ENCODE measurements at regions not wholly inside any gene's neighbourhood (a gene's known extent, or its start where the extent isn't known, plus 50 kb on each side); places are given as distances from the start of the nearest gene placed in this dataset.
"Not testable (repeated sequence)": the region's sequence is repeated elsewhere in the genome, so short reads cannot be mapped to it uniquely, and the experiment has no call there.

- no peaks in the 10 kb centered on the region for H3K36me3 ChIP-seq
- H3K27ac ChIP-seq: no peak overlapping the region
- H3K27me3 ChIP-seq: no peaks in the 10 kb centered on the region
- DNase-seq: no peak
- no peaks in the 10 kb centered on the region for H3K9me3 ChIP-seq
- no peaks in the 10 kb centered on the region for H3K4me1 ChIP-seq
- TF ChIP-seq POLR2A (IDR thresholded peaks at IDR 0.05) (no peak), CTCF (IDR thresholded peaks at IDR 0.05) (no peak)
- no peak overlapping the region for H3K4me3 ChIP-seq
Measured at GRCh38 chr21:35274090-35274489, 225.0 kb upstream of the RUNX1 start.

GRCh38 chr21:35273333-35273732 is 224.2 kb upstream of the RUNX1 start:
- Histone ChIP-seq H3K27ac (no peak overlapping the region), H3K4me1 (no peaks in the 10 kb centered on the region), H3K27me3 (no peaks in the 10 kb centered on the region), H3K36me3 (no peaks in the 10 kb centered on the region), H3K9me3 (no peaks in the 10 kb centered on the region), H3K4me3 (no peak overlapping the region)
- TF ChIP-seq POLR2A (IDR thresholded peaks at IDR 0.05) (no peak), CTCF (IDR thresholded peaks at IDR 0.05) (no peak)
- DNase-seq: no peak

- not testable (repeated sequence) for H3K4me3 ChIP-seq, H3K9me3 ChIP-seq, H3K4me1 ChIP-seq, DNase-seq, H3K27ac ChIP-seq, H3K27me3 ChIP-seq, H3K36me3 ChIP-seq
Measured at GRCh38 chr21:35271344-35272118, 222.4 kb upstream of the RUNX1 start.

GRCh38 chr21:35268817-35269216 is 219.7 kb upstream of the RUNX1 start:
- no peaks in the 10 kb centered on the region for H3K27me3 ChIP-seq
- no peak for DNase-seq
- no peak overlapping the region for H3K27ac ChIP-seq
- TF ChIP-seq POLR2A (IDR thresholded peaks at IDR 0.05): no peak
- no peaks in the 10 kb centered on the region for H3K4me1 ChIP-seq
- H3K4me3 ChIP-seq: no peak overlapping the region
- no peaks in the 10 kb centered on the region for H3K9me3 ChIP-seq
- no peaks in the 10 kb centered on the region for H3K36me3 ChIP-seq

GRCh38 chr21:35268261-35268660 is 219.2 kb upstream of the RUNX1 start:
- Histone ChIP-seq H3K4me3 (no peak overlapping the region), H3K9me3 (no peaks in the 10 kb centered on the region), H3K27me3 (no peaks in the 10 kb centered on the region), H3K4me1 (no peaks in the 10 kb centered on the region), H3K27ac (no peak overlapping the region), H3K36me3 (no peaks in the 10 kb centered on the region)
- DNase-seq: no peak
- TF ChIP-seq POLR2A (IDR thresholded peaks at IDR 0.05) (no peak), CTCF (IDR thresholded peaks at IDR 0.05) (no peak)

GRCh38 chr21:35266546-35266945 is 217.4 kb upstream of the RUNX1 start:
- DNase-seq: no peak
- no peak for TF ChIP-seq POLR2A (IDR thresholded peaks at IDR 0.05)
- TF ChIP-seq CTCF (IDR thresholded peaks at IDR 0.05): no peak
- no peaks in the 10 kb centered on the region for H3K36me3 ChIP-seq
- no peak overlapping the region for H3K4me3 ChIP-seq
- no peaks in the 10 kb centered on the region for H3K9me3 ChIP-seq
- no peaks in the 10 kb centered on the region for H3K27me3 ChIP-seq
- H3K27ac ChIP-seq: no peak overlapping the region
- no peaks in the 10 kb centered on the region for H3K4me1 ChIP-seq
